AG09319 (cell line): ENCODE measurements at regions not wholly inside any gene's neighbourhood (a gene's known extent, or its start where the extent isn't known, plus 50 kb on each side); places are given as distances from the start of the nearest gene placed in this dataset.

Experiments used
- DNase-seq: peaks from one replicate; pipeline ENCODE4 v3.0.0-alpha.2; 2010; ENCODE audit warnings: low read depth; ENCODE audit errors: extremely low read depth
- TF ChIP-seq, protein P1 (sequence below): IDR thresholded peaks from 2 replicates; pipeline ENCODE4 v1.5.1; 2011; ENCODE audit warnings: low read depth, mild to moderate bottlenecking, inconsistent platforms, low read length, moderate library complexity

DNA sequence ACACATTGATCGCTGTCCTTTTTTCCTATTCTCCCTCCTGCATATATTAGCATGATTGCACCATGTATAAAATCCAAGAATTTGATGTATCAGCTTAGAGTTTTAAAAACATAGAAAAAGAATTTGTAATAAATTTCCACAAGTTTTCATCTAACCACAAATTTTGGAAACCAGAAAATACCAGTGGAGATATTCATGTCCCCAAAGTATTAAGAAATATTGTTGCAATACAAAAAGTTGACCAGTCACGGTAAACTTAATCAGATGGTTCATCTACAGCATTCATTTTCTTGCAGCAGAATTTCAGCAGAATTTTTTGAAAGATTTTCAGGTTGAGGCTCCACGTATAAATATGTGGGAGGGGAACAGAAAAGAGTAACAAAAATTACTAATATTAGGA, 500.9 kb upstream of the MDFIC2 start:
- DNase-seq, result no peak
- TF ChIP-seq, protein P1, sequence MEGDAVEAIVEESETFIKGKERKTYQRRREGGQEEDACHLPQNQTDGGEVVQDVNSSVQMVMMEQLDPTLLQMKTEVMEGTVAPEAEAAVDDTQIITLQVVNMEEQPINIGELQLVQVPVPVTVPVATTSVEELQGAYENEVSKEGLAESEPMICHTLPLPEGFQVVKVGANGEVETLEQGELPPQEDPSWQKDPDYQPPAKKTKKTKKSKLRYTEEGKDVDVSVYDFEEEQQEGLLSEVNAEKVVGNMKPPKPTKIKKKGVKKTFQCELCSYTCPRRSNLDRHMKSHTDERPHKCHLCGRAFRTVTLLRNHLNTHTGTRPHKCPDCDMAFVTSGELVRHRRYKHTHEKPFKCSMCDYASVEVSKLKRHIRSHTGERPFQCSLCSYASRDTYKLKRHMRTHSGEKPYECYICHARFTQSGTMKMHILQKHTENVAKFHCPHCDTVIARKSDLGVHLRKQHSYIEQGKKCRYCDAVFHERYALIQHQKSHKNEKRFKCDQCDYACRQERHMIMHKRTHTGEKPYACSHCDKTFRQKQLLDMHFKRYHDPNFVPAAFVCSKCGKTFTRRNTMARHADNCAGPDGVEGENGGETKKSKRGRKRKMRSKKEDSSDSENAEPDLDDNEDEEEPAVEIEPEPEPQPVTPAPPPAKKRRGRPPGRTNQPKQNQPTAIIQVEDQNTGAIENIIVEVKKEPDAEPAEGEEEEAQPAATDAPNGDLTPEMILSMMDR, result no peak

DNA sequence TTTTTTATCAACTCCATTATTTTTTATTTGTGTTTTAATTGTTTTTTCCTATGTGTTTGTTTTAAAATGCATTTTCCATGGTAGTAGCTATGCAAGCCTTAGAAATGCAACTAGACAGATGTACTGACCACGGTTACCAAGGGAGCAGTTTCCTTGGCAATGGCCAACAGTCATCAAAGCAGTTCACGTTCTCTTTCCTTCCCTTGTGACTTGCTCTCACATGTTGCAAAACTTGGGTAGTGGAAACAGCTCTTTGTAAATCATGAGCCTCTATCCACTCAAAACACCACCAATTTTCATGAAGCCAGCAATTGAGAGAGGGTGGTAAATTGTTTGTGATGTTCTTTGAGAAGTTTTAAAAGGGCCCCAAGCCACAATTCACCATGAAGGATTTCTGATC, 499.4 kb upstream of the MDFIC2 start:
- no peak for DNase-seq
- TF ChIP-seq, protein P1, result no peak

DNA sequence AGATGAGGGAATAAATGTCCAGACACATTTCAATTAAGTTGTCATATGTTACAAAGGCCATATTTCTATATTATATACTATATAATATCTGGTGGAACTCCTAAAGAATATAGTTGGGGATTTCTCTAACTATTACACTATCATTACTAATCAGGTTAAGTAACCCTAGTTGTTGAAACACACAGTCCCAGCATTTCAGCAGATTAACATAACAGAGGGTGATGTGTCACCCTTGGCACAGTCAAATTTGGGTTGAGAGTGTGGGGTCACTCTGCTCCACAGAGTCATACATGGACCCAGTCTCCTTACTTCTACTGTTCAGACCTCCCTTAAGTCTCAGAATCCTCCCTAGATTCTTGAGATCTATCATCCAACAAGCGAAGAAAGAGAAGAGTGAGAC, 496.4 kb upstream of the MDFIC2 start:
- TF ChIP-seq, protein P1, result no peak
- DNase-seq, result no peak

DNA sequence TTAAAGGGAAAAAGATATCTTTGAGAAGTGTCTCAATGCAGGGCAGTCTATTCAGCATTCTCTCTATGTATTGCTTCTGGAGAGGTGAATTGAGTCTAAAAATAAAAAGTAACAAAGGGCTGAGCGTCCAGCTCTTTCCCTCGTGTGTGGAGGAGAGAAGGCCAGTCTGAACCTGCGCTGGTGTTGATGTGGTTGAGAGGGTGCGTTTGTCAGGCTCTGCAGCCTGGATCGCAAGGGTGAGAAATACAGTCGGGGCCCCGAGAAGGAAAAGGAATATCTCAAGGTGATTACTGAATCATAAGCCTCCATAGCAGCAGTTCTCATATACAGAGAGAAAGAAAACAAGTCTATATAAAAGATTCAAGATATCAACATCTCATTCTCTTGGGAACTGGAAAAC, 494.1 kb upstream of the MDFIC2 start:
- DNase-seq, result no peak
- TF ChIP-seq, protein P1, result no peak

DNA sequence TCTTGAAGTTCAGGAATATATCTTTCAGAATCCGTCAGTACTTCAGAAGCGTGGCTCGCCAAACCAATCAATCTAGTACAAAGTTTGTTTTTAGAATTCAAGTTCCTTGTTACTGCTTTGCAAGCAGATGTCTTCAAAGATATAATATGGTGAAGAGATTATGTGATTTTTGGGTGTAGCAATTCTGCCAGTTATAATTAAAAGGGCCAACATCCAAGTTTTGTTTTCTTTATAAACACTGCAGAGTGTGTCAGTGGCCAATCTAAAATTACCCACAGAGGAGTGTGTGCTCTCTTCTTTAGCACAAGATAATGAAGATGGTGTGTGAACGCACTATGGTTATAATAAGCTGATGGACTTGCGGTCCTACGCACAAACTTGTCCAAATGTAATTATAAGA, 493.6 kb upstream of the MDFIC2 start:
- TF ChIP-seq, protein P1, result no peak
- DNase-seq, result no peak

DNA sequence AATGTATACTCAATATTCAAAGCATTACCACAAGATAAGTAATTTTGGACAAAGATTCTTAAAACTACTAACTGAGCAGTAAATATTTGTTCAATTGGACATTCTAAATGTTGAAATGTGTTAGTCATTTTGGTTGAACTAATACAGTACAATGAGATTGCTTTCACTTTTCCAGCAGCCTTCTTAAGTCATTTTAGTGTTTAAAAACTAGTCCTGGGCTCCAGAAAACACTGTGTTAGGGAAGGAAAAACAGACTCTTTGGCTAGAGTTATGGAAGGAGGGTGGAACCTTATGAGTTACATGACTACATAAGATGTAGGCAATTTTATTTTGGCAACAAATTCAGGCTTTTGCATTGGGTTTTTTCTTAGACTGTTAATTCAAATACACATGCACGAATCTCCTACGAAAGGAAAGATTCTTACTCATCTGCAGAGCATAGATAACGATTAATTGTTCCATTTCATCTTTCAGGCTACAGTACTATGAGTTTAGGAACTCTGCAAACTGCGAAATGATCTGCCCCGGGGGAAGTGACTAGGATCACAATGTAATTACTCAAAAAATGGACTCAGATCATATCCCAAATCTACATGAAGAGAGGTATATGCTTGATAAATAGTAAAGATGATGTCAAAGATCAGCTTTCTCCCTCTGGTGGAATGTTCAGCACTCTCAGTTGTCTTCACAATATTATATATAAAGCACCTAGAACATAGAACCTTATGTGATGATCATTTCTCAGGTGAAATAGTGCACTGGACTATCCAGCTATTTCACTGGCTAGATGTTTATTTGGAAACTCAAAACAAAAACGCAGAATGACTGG, 492.8 kb upstream of the MDFIC2 start:
- TF ChIP-seq, protein P1, result no peak; the same call in 1 of the 2 replicates
- DNase-seq, result no peak

DNA sequence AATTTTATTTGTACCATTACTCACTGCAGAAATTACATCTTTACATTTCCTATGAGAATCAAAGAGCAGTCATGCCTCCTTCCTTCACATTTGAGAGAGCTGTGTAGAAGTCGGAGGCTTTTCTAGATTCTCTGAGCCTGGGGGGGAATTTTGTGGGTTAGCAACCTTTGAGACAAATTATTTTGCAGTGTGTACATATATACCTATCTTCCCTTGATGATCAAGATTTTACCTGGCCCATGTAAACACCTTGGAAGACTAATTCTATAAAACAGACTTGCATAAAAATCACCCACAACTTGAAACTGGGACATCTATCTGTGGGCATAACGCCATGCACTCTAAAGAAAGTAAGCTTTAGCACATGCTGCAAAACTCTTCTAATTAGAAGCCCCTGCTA, 491.5 kb upstream of the MDFIC2 start:
- no peak for DNase-seq
- TF ChIP-seq, protein P1, result no peak
